ENCODE measurements at regions not wholly inside any gene's neighbourhood (a gene's known extent, or its start where the extent isn't known, plus 50 kb on each side); places are given as distances from the start of the nearest gene placed in this dataset.

GRCh38 chr5:68046445-68046844, 169.1 kb upstream of the PIK3R1 start:
- H3K4me3 ChIP-seq, result no peak overlapping the region
- no peaks in the 10 kb centered on the region for H3K36me3 ChIP-seq
- H3K4me1 ChIP-seq (ENCODE audit: control insufficient read depth in 1 of 2, low read depth in 2 of 2), result no peaks in the 10 kb centered on the region
- ATAC-seq (ENCODE audit: insufficient number of reproducible peaks, low FRiP score, low read depth) (peak; percentile 94), DNase-seq (ENCODE audit: low spot score) (no peak)
- no peaks in the 10 kb centered on the region for H3K27me3 ChIP-seq (replicated peaks; ENCODE audit: insufficient read depth)
- TF ChIP-seq CTCF (IDR thresholded peaks at IDR 0.05), result no peak
- H3K27ac ChIP-seq, result no peak overlapping the region
- H3K9me3 ChIP-seq, result no peaks in the 10 kb centered on the region

- no peak overlapping the region for H3K27ac ChIP-seq
- ATAC-seq (ENCODE audit: insufficient number of reproducible peaks, low FRiP score, low read depth) (no peak), DNase-seq (ENCODE audit: low spot score) (no peak)
- TF ChIP-seq CTCF (IDR thresholded peaks at IDR 0.05), result no peak
- H3K4me3 ChIP-seq, result no peak overlapping the region
- no peaks in the 10 kb centered on the region for H3K36me3 ChIP-seq
- peaks cover 0 to 8% of the 10 kb centered on the region in 2 donors for H3K4me1 ChIP-seq (ENCODE audit: control insufficient read depth in 1 of 2, low read depth in 2 of 2)
- no peaks in the 10 kb centered on the region for H3K9me3 ChIP-seq
- no peaks in the 10 kb centered on the region for H3K27me3 ChIP-seq (replicated peaks; ENCODE audit: insufficient read depth)
These were observed 174.3 kb upstream of the PIK3R1 start for GRCh38 chr5:68041293-68041692.

GRCh38 chr5:68037546-68037945, 178.0 kb upstream of the PIK3R1 start:
- no peak for TF ChIP-seq CTCF (IDR thresholded peaks at IDR 0.05)
- Histone ChIP-seq H3K36me3 (no peaks in the 10 kb centered on the region), H3K4me1 (ENCODE audit: control insufficient read depth in 1 of 2, low read depth in 2 of 2) (peaks cover 10 to 30% of the 10 kb centered on the region in 2 donors), H3K27me3 (replicated peaks; ENCODE audit: insufficient read depth) (no peaks in the 10 kb centered on the region), H3K4me3 (no peak overlapping the region), H3K9me3 (no peaks in the 10 kb centered on the region), H3K27ac (no peak overlapping the region)
- ATAC-seq (ENCODE audit: insufficient number of reproducible peaks, low FRiP score, low read depth) (no peak), DNase-seq (ENCODE audit: low spot score) (no peak)

GRCh38 chr5:68033961-68034571, 181.5 kb upstream of the PIK3R1 start:
- DNase-seq (ENCODE audit: low spot score), result peak; percentile 19
- peak overlapping the region; percentile 62 to 75 for H3K27ac ChIP-seq
- peaks cover 12 to 42% of the 10 kb centered on the region in 2 donors for H3K4me1 ChIP-seq (ENCODE audit: control insufficient read depth in 1 of 2, low read depth in 2 of 2)
- H3K36me3 ChIP-seq, result no peaks in the 10 kb centered on the region
- H3K9me3 ChIP-seq, result no peaks in the 10 kb centered on the region
- no peak for ATAC-seq (ENCODE audit: insufficient number of reproducible peaks, low FRiP score, low read depth)
- TF ChIP-seq CTCF (IDR thresholded peaks at IDR 0.05), result no peak
- H3K27me3 ChIP-seq (replicated peaks; ENCODE audit: insufficient read depth), result no peaks in the 10 kb centered on the region
- no peak overlapping the region for H3K4me3 ChIP-seq

- Histone ChIP-seq H3K4me3 (no peak overlapping the region), H3K27me3 (replicated peaks; ENCODE audit: insufficient read depth) (no peaks in the 10 kb centered on the region)
- ATAC-seq (ENCODE audit: insufficient number of reproducible peaks, low FRiP score, low read depth), result no peak
These were observed 182.5 kb upstream of the PIK3R1 start for GRCh38 chr5:68033029-68033428.

More at GRCh38 chr5:68033029-68033428, 182.5 kb upstream of the PIK3R1 start:
- Histone ChIP-seq H3K27ac (no peak overlapping the region), H3K9me3 (no peaks in the 10 kb centered on the region), H3K4me1 (ENCODE audit: control insufficient read depth in 1 of 2, low read depth in 2 of 2) (peaks cover 20 to 53% of the 10 kb centered on the region in 2 donors), H3K36me3 (no peaks in the 10 kb centered on the region)
- no peak for TF ChIP-seq CTCF (IDR thresholded peaks at IDR 0.05)
- no peak for DNase-seq (ENCODE audit: low spot score)
